ENCODE measurements at regions not wholly inside any gene's neighbourhood (a gene's known extent, or its start where the extent isn't known, plus 50 kb on each side); places are given as distances from the start of the nearest gene placed in this dataset.
A peak's percentile ranks its signal among the peaks of the same experiment; 100 is the strongest.

DNA sequence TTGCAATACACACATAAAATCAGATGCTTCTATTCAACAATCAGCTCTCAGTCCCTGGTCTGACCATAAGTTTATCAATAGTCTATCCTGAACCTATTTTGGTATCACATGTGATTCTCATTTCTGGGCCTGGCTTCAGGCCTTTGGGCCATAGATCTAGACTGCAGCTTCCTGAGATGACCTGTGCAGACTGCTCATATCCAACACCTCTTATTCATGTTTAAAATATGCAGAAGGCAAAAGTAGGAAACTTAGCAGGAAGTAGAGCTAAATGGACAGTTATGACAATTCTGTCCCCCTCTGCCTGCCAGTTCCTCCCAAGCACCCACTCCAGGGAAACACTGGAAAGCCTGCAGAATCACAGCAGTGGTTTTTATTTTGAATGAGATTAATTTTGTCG lies 53.3 kb downstream of the C7orf25 start:
- DNase-seq (ENCODE audit: low spot score in 2 of 2) (no peak), ATAC-seq (replicated peaks; ENCODE audit: extremely low read depth, poor library complexity, severe bottlenecking) (no peak)
- H3K27ac Mint-ChIP-seq (ENCODE audit: low read depth): no peak overlapping the region
- no peaks in the 10 kb centered on the region for H3K9me3 Mint-ChIP-seq
- no peak overlapping the region for H3K4me3 Mint-ChIP-seq
- H3K27me3 Mint-ChIP-seq: peaks cover 74% of the 10 kb centered on the region
- H3K4me1 Mint-ChIP-seq: peaks cover 10% of the 10 kb centered on the region
- H3K36me3 Mint-ChIP-seq (ENCODE audit: insufficient read depth): no peaks in the 10 kb centered on the region

GRCh38 chr7:42856605-42856987 lies 55.3 kb downstream of the C7orf25 start:
- Mint-ChIP-seq H3K27me3 (peaks cover 71% of the 10 kb centered on the region), H3K4me1 (peaks cover 10% of the 10 kb centered on the region), H3K9me3 (no peaks in the 10 kb centered on the region), H3K27ac (ENCODE audit: low read depth) (no peak overlapping the region), H3K36me3 (ENCODE audit: insufficient read depth) (peaks cover 3% of the 10 kb centered on the region), H3K4me3 (peak overlapping the region; percentile 48)
- DNase-seq (ENCODE audit: low spot score in 2 of 2) (no peak), ATAC-seq (replicated peaks; ENCODE audit: extremely low read depth, poor library complexity, severe bottlenecking) (no peak)

GRCh38 chr7:42854571-42855118 lies 57.2 kb downstream of the C7orf25 start:
- DNase-seq (ENCODE audit: low spot score in 2 of 2): no peak
- Mint-ChIP-seq H3K9me3 (no peaks in the 10 kb centered on the region), H3K27me3 (peaks cover 54% of the 10 kb centered on the region), H3K36me3 (ENCODE audit: insufficient read depth) (peaks cover 3% of the 10 kb centered on the region), H3K4me3 (no peak overlapping the region), H3K27ac (ENCODE audit: low read depth) (no peak overlapping the region), H3K4me1 (peaks cover 10% of the 10 kb centered on the region)
- ATAC-seq (replicated peaks; ENCODE audit: extremely low read depth, poor library complexity, severe bottlenecking): no peak

DNA sequence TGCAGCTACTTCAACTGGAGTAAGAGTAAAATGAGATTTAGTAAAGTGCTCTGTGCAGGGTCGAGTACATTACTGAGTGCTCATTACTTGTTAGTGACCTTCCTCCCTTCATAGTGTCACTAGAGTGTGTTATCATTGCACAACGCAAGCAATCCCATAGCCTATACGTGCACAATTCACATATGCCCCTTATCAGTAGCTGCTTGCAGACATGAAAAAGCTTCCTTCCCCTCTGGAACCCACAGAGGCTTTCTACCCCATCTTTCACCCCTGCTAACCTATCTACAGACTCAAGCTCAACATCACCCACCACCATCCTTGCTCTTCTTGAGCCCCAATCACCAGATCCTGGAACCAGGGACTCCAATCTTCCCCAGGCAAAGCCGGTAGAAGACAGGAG lies 59.3 kb downstream of the C7orf25 start:
- ATAC-seq (replicated peaks; ENCODE audit: extremely low read depth, poor library complexity, severe bottlenecking) (no peak), DNase-seq (ENCODE audit: low spot score in 2 of 2) (no peak)
- Mint-ChIP-seq H3K27ac (ENCODE audit: low read depth) (no peak overlapping the region), H3K4me3 (no peak overlapping the region), H3K36me3 (ENCODE audit: insufficient read depth) (peaks cover 3% of the 10 kb centered on the region), H3K4me1 (peaks cover 10% of the 10 kb centered on the region), H3K9me3 (no peaks in the 10 kb centered on the region), H3K27me3 (peaks cover 58% of the 10 kb centered on the region)

DNA sequence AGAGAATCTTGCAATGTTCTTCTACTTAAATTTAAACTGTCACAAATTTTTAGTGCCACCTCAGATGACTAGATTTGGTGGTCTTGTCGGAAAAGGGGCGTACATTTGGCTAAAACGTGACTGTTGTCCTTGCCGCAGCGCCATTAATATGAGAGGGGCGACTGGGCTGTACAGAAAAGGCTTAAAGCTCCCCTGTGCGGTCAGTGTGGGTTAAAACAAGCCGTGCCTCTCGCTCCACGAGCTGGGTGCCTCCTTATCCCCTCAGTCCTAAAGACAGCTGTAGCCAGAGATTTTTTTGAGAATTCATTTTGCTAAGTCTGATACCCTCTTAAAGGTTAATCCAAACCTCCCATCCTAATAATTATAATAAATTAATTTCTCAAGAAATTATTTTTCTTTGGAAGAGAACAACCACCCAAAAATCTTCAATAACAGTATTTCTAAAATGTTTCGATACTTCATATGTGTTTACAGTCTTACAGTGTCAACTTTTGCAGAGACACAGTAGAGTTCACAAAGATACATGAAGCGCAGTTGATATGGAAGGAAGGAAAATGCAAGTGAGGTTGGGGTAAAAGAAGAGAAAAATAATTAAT lies 68.6 kb downstream of the C7orf25 start:
- no peak for ATAC-seq (replicated peaks; ENCODE audit: extremely low read depth, poor library complexity, severe bottlenecking)
- Mint-ChIP-seq H3K9me3 (no peaks in the 10 kb centered on the region), H3K36me3 (ENCODE audit: insufficient read depth) (no peaks in the 10 kb centered on the region), H3K4me3 (no peak overlapping the region), H3K27me3 (peaks cover 71% of the 10 kb centered on the region), H3K27ac (ENCODE audit: low read depth) (no peak overlapping the region), H3K4me1 (no peaks in the 10 kb centered on the region)
- DNase-seq (ENCODE audit: low spot score in 2 of 2): no peak

DNA sequence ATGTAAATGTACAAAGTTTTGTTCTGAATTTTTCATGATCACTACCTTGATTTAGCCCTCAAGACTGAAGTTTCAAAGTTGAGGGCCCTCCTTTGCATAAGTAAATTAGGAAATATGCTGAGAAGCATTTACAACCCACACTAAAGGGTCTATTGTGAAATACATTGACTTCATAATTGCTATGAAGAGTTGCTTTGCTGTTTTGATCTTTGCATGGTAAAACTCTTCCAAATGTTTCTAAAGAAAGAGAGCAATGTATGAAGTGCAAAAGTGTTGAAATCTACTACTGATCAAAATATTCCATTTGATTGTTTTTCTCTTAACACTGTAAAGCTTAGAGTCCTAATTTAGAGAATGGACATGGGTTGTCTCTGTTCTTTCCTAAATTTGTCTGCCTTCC lies 77.2 kb downstream of the C7orf25 start:
- ATAC-seq (replicated peaks; ENCODE audit: extremely low read depth, poor library complexity, severe bottlenecking) (no peak), DNase-seq (ENCODE audit: low spot score in 2 of 2) (no peak)
- Mint-ChIP-seq H3K27ac (ENCODE audit: low read depth) (no peak overlapping the region), H3K27me3 (peaks cover 29% of the 10 kb centered on the region), H3K4me3 (no peak overlapping the region), H3K36me3 (ENCODE audit: insufficient read depth) (no peaks in the 10 kb centered on the region), H3K4me1 (no peaks in the 10 kb centered on the region), H3K9me3 (no peaks in the 10 kb centered on the region)

DNA sequence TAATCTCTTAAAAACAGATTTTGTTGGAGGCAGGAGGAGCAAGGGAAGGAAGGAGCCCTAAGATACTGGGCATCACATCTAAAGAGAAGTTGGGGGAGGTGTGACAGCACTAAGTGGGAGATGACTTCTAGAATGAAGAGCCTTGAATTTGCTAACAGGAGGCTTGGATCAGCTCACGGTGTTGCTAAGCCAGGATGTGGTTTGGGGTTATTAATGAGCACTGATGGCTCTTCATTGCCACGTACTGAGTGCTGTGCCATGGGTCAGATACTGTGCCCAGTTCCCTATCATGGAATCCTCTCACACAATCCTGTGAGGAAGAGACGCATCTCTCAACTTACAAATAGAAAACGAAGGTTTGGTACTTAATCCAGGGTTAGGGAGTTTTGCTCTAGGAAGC lies 78.5 kb downstream of the C7orf25 start:
- no peaks in the 10 kb centered on the region for H3K9me3 Mint-ChIP-seq
- DNase-seq (ENCODE audit: low spot score in 2 of 2): no peak
- ATAC-seq (replicated peaks; ENCODE audit: extremely low read depth, poor library complexity, severe bottlenecking): no peak
- H3K4me1 Mint-ChIP-seq: no peaks in the 10 kb centered on the region
- no peak overlapping the region for H3K27ac Mint-ChIP-seq (ENCODE audit: low read depth)
- no peak overlapping the region for H3K4me3 Mint-ChIP-seq
- H3K36me3 Mint-ChIP-seq (ENCODE audit: insufficient read depth): no peaks in the 10 kb centered on the region
- peaks cover 28% of the 10 kb centered on the region for H3K27me3 Mint-ChIP-seq

DNA sequence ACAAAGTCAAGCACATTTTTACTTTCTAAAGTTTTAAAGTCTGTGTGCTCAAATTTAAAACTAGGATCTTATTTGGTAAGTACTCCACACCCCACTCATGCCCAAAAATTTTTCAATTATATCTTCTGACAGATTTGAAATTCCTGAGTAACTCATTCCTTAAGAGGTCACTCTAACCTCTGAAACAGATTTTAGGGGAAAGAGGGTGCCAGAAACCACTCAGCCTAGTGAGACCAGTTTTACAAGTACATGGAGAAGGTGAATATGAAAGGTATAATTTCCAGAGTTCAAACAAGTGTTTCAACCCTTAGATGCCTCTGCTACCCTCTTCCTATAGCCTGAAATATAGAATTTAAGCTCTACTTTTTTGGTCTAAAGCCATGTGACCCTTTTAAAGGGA lies 79.2 kb downstream of the C7orf25 start:
- Mint-ChIP-seq H3K27me3 (peaks cover 21% of the 10 kb centered on the region), H3K27ac (ENCODE audit: low read depth) (no peak overlapping the region), H3K4me1 (no peaks in the 10 kb centered on the region), H3K36me3 (ENCODE audit: insufficient read depth) (no peaks in the 10 kb centered on the region), H3K4me3 (no peak overlapping the region), H3K9me3 (no peaks in the 10 kb centered on the region)
- ATAC-seq (replicated peaks; ENCODE audit: extremely low read depth, poor library complexity, severe bottlenecking) (no peak), DNase-seq (ENCODE audit: low spot score in 2 of 2) (no peak)

DNA sequence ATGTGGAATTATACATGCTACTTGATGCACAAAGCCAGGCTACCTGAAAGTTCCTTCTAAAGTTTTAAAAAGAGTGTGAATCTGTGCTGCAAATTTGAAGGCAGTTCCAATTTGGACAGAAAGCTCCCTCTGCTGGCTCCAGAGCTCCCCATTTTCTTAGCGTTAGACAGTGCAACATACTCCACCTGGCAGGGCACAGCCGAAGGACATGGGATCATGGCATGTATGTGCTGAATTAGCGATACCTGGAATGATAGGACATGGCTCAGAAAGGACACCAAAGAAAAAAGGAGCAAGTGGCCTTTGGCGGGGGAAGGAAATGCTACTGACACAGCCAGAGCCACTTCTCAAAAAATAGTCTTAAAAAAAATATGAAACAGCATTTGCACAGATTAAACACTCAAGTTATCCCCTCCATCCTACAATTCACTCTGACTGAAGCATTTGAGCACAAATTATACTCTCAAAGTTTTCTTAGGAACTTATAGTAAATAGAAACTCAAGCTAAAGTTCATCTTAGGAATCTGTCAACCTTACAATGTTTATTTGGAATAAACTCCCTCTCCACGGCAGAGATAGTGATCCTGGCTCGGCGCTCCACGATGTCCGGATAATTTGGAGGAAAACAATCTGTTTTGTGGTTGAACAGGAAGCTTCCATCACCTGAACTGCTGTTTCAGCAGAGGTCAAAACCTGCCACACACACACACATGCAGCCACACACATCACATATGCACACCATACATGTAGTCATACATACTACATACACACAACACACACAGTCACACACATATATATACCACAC lies 80.0 kb downstream of the C7orf25 start:
- Mint-ChIP-seq H3K4me1 (no peaks in the 10 kb centered on the region), H3K27me3 (peaks cover 15% of the 10 kb centered on the region), H3K27ac (ENCODE audit: low read depth) (no peak overlapping the region), H3K36me3 (ENCODE audit: insufficient read depth) (no peaks in the 10 kb centered on the region), H3K4me3 (no peak overlapping the region), H3K9me3 (no peaks in the 10 kb centered on the region)
- ATAC-seq (replicated peaks; ENCODE audit: extremely low read depth, poor library complexity, severe bottlenecking): no peak
- no peak for DNase-seq (ENCODE audit: low spot score in 2 of 2)

DNA sequence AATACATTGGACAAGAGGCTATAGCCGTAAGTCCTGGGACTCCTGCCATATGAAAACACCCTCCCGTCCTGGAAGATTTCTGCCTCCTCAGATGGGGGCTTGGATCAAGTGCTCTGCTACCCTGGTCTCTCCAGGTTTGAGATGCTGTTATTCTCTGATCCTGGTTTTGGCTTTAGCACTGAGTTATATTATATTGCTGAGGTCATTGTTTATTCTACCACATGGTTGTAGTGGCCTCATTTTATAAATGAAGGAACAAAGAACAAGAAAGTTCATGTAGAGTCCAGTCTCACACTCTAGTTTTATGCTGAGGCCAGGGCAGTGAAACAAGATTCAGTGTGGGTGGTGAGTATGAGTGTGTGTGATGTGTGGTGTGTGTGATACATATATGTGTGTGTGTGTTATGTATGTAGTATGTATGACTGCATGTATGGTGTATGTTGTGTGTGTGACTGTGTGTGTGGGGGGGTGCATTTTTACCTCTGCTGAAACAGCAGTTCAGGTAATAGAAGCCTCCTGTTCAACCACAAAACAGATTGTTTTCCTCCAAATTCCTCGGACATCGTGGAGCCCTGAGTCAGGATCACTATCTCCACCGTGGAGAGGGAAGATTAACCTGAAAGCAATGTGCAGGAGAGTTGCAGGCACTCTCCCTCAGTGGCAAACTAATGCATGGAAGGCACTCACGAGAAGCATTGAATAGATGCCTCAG lies 80.7 kb downstream of the C7orf25 start:
- Mint-ChIP-seq H3K9me3 (no peaks in the 10 kb centered on the region), H3K4me3 (no peak overlapping the region), H3K4me1 (no peaks in the 10 kb centered on the region), H3K27ac (ENCODE audit: low read depth) (no peak overlapping the region), H3K36me3 (ENCODE audit: insufficient read depth) (no peaks in the 10 kb centered on the region), H3K27me3 (peaks cover 15% of the 10 kb centered on the region)
- ATAC-seq (replicated peaks; ENCODE audit: extremely low read depth, poor library complexity, severe bottlenecking): no peak
- DNase-seq (ENCODE audit: low spot score in 2 of 2): no peak

DNA sequence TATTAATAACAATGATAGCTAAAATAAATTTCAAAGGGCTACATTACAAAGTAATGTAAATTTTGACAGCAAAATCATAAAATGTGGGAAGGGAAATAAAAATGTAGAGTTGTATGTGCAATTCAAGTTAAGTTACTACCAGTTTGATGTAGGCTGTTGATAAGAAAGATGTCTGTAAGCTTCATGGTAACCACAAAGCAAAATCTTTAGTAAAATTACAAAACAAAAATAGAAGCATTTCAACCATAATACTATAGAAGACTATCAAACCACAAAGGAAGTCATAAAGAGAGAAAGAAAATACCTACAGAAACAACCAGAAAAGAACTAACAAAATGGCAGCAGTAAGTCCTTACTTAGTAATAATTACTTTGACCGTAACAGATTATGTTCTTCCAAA lies 99.1 kb downstream of the C7orf25 start:
- H3K36me3 Mint-ChIP-seq (ENCODE audit: insufficient read depth): no peaks in the 10 kb centered on the region
- no peaks in the 10 kb centered on the region for H3K4me1 Mint-ChIP-seq
- no peak overlapping the region for H3K27ac Mint-ChIP-seq (ENCODE audit: low read depth)
- no peak overlapping the region for H3K4me3 Mint-ChIP-seq
- H3K9me3 Mint-ChIP-seq: peaks cover 20% of the 10 kb centered on the region
- no peak for DNase-seq (ENCODE audit: low spot score in 2 of 2)
- no peak for ATAC-seq (replicated peaks; ENCODE audit: extremely low read depth, poor library complexity, severe bottlenecking)
- peaks cover 33% of the 10 kb centered on the region for H3K27me3 Mint-ChIP-seq

DNA sequence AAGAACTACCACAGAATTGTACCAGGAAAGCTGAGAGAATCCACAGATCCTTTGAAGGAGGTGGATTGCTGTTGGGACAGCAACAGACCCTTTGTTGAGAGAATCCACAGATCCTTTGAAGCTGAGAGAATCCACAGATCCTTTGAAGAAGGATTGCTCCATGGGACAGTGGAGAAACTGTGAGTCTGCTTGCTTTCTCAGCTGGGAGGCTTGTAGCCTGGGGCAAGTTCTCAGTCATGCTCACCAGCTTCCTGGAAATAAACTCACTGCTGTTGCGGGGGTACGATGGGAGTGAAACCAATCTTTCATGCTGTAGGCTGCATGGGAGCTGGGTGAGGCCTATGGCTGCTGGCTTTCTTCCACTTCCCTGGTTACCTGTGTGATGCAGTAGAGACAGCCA lies 106.3 kb downstream of the C7orf25 start:
- no peaks in the 10 kb centered on the region for H3K4me1 Mint-ChIP-seq
- H3K27ac Mint-ChIP-seq (ENCODE audit: low read depth): no peak overlapping the region
- H3K9me3 Mint-ChIP-seq: peaks cover 25% of the 10 kb centered on the region
- H3K4me3 Mint-ChIP-seq: no peak overlapping the region
- H3K36me3 Mint-ChIP-seq (ENCODE audit: insufficient read depth): peaks cover 2% of the 10 kb centered on the region
- ATAC-seq (replicated peaks; ENCODE audit: extremely low read depth, poor library complexity, severe bottlenecking): no peak
- no peak for DNase-seq (ENCODE audit: low spot score in 2 of 2)
- peaks cover 51% of the 10 kb centered on the region for H3K27me3 Mint-ChIP-seq

DNA sequence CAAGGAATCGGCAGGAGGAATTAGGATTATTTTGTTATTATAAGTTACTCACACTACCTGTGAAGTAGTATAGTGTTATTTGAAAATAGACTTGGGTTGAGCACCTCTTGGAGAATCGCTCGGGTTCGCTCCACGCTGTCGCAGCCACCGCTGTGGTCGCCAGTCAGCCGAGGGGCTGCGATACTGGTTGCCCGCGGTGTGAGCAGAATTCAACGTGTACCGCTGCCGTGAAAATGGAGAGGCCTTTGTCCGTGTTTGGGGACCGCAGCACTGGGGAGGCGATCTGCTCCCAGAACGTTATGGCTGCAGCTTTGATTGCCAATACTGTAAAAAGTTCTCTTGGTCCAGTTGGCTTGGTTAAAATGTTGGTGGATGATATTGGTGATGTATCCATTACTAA lies 117.2 kb downstream of the C7orf25 start:
- Mint-ChIP-seq H3K4me1 (no peaks in the 10 kb centered on the region), H3K36me3 (ENCODE audit: insufficient read depth) (no peaks in the 10 kb centered on the region)

More for the DNA sequence above, 117.2 kb downstream of the C7orf25 start:
- no peak for DNase-seq (ENCODE audit: low spot score in 2 of 2)
- Mint-ChIP-seq H3K27ac (ENCODE audit: low read depth) (no peak overlapping the region), H3K9me3 (peaks cover 7% of the 10 kb centered on the region), H3K4me3 (no peak overlapping the region), H3K27me3 (peaks cover 46% of the 10 kb centered on the region)
- no peak for ATAC-seq (replicated peaks; ENCODE audit: extremely low read depth, poor library complexity, severe bottlenecking)
